CD4-positive, alpha-beta T cell treated with Interleukin-4 for 4 hours (primary cell): ENCODE measurements at regions not wholly inside any gene's neighbourhood (a gene's known extent, or its start where the extent isn't known, plus 50 kb on each side); places are given as distances from the start of the nearest gene placed in this dataset.

ENCODE experiments used
- DNase-seq: peaks from one replicate; pipeline ENCODE4 v3.0.0-alpha.2; 2020

GRCh38 chr16:51637770-51638094, 486.7 kb upstream of the SALL1 start:
- DNase-seq = no peak

- DNase-seq = no peak
These were observed 486.1 kb upstream of the SALL1 start for GRCh38 chr16:51636920-51637769.

GRCh38 chr16:51635181-51635580, 484.1 kb upstream of the SALL1 start:
- DNase-seq = no peak

GRCh38 chr16:51630076-51630475, 479.0 kb upstream of the SALL1 start:
- DNase-seq = no peak

GRCh38 chr16:51629576-51629975, 478.5 kb upstream of the SALL1 start:
- no peak for DNase-seq

- DNase-seq = no peak
These were observed 473.2 kb upstream of the SALL1 start for GRCh38 chr16:51624080-51624775.

GRCh38 chr16:51621610-51622009, 470.5 kb upstream of the SALL1 start:
- DNase-seq = no peak

GRCh38 chr16:51615141-51615540, 464.1 kb upstream of the SALL1 start:
- no peak for DNase-seq

GRCh38 chr16:51607201-51607651, 456.2 kb upstream of the SALL1 start:
- DNase-seq = no peak

GRCh38 chr16:51596247-51596646, 445.2 kb upstream of the SALL1 start:
- DNase-seq = no peak

- DNase-seq = no peak
These were observed 441.6 kb upstream of the SALL1 start for GRCh38 chr16:51592535-51593300.

- DNase-seq = no peak
These were observed 441.0 kb upstream of the SALL1 start for GRCh38 chr16:51592001-51592501.

GRCh38 chr16:51591480-51591879, 440.4 kb upstream of the SALL1 start:
- DNase-seq = no peak

GRCh38 chr16:51579652-51580360, 428.7 kb upstream of the SALL1 start:
- DNase-seq = no peak

GRCh38 chr16:51577621-51578303, 426.7 kb upstream of the SALL1 start:
- DNase-seq = no peak

- no peak for DNase-seq
These were observed 425.6 kb upstream of the SALL1 start for GRCh38 chr16:51576498-51577195.

- no peak for DNase-seq
These were observed 422.1 kb upstream of the SALL1 start for GRCh38 chr16:51573191-51573590.

GRCh38 chr16:51569203-51569931, 418.3 kb upstream of the SALL1 start:
- DNase-seq = no peak

- no peak for DNase-seq
These were observed 416.8 kb upstream of the SALL1 start for GRCh38 chr16:51567911-51568310.

- no peak for DNase-seq
These were observed 414.1 kb upstream of the SALL1 start for GRCh38 chr16:51565184-51565583.

GRCh38 chr16:51562891-51563290, 411.8 kb upstream of the SALL1 start:
- DNase-seq = no peak
